ENCODE measurements at regions not wholly inside any gene's neighbourhood (a gene's known extent, or its start where the extent isn't known, plus 50 kb on each side); places are given as distances from the start of the nearest gene placed in this dataset.
"Not testable (repeated sequence)": the region's sequence is repeated elsewhere in the genome, so short reads cannot be mapped to it uniquely, and the experiment has no call there.

- DNase-seq (ENCODE audit: low read depth in 2 of 2), result no peak
Observed at GRCh38 chr3:27779176-27779575, 57.1 kb upstream of the EOMES start.

- DNase-seq (ENCODE audit: low read depth in 2 of 2), result no peak
Observed at GRCh38 chr3:27789420-27789819, 67.3 kb upstream of the EOMES start.

- DNase-seq (ENCODE audit: low read depth in 2 of 2), result no peak
Observed at GRCh38 chr3:27791956-27792355, 69.8 kb upstream of the EOMES start.

- DNase-seq (ENCODE audit: low read depth in 2 of 2), result no peak
Observed at GRCh38 chr3:27792869-27793268, 70.7 kb upstream of the EOMES start.

GRCh38 chr3:27794211-27794610 lies 72.1 kb upstream of the EOMES start:
- no peak for DNase-seq (ENCODE audit: low read depth in 2 of 2)

GRCh38 chr3:27796365-27796875 lies 74.3 kb upstream of the EOMES start:
- DNase-seq (ENCODE audit: low read depth in 2 of 2), result no peak

- no peak for DNase-seq (ENCODE audit: low read depth in 2 of 2)
Observed at GRCh38 chr3:27797773-27798172, 75.7 kb upstream of the EOMES start.

- DNase-seq (ENCODE audit: low read depth in 2 of 2), result no peak
Observed at GRCh38 chr3:27800261-27800660, 78.1 kb upstream of the EOMES start.

- no peak for DNase-seq (ENCODE audit: low read depth in 2 of 2)
Observed at GRCh38 chr3:27802425-27802824, 80.3 kb upstream of the EOMES start.

- no peak for DNase-seq (ENCODE audit: low read depth in 2 of 2)
Observed at GRCh38 chr3:27802849-27803248, 80.7 kb upstream of the EOMES start.

- DNase-seq (ENCODE audit: low read depth in 2 of 2), result no peak
Observed at GRCh38 chr3:27805282-27805681, 83.2 kb upstream of the EOMES start.

GRCh38 chr3:27813255-27813654 lies 91.1 kb upstream of the EOMES start:
- DNase-seq (ENCODE audit: low read depth in 2 of 2), result no peak

GRCh38 chr3:27821609-27822008 lies 99.5 kb upstream of the EOMES start:
- DNase-seq (ENCODE audit: low read depth in 2 of 2), result not testable (repeated sequence)

GRCh38 chr3:27824312-27825200 lies 102.4 kb upstream of the EOMES start:
- no peak for DNase-seq (ENCODE audit: low read depth in 2 of 2)

- no peak for DNase-seq (ENCODE audit: low read depth in 2 of 2)
Observed at GRCh38 chr3:27826448-27826847, 104.3 kb upstream of the EOMES start.

- DNase-seq (ENCODE audit: low read depth in 2 of 2), result no peak
Observed at GRCh38 chr3:27827041-27827440, 104.9 kb upstream of the EOMES start.

- no peak for DNase-seq (ENCODE audit: low read depth in 2 of 2)
Observed at GRCh38 chr3:27840807-27841594, 118.9 kb upstream of the EOMES start.

GRCh38 chr3:27844052-27844675 lies 122.0 kb upstream of the EOMES start:
- DNase-seq (ENCODE audit: low read depth in 2 of 2), result no peak

- no peak for DNase-seq (ENCODE audit: low read depth in 2 of 2)
Observed at GRCh38 chr3:27847697-27848096, 125.6 kb upstream of the EOMES start.

- no peak for DNase-seq (ENCODE audit: low read depth in 2 of 2)
Observed at GRCh38 chr3:27848826-27849225, 126.7 kb upstream of the EOMES start.

- no peak for DNase-seq (ENCODE audit: low read depth in 2 of 2)
Observed at GRCh38 chr3:27859821-27860220, 137.7 kb upstream of the EOMES start.

Data from stimulated activated CD8-positive, alpha-beta memory T cell treated with anti-CD3 and anti-CD28 coated beads, Interleukin-7, amount 100 ng/mL, for 4 hours (primary cell).